Mucosa of rectum (tissue), 2 donors: ENCODE measurements at regions not wholly inside any gene's neighbourhood (a gene's known extent, or its start where the extent isn't known, plus 50 kb on each side); places are given as distances from the start of the nearest gene placed in this dataset.
"Not testable (repeated sequence)": the region's sequence is repeated elsewhere in the genome, so short reads cannot be mapped to it uniquely, and the experiment has no call there.

Experiments used
- H3K27ac ChIP-seq, 2 donors: one replicate each; pipeline ENCODE4 v1.7.0; 2013; ENCODE audit warnings: inconsistent platforms in 2 of 2, low read depth in 2 of 2, low read length in 2 of 2
- H3K27me3 ChIP-seq, 2 donors: one replicate each; pipeline ENCODE4 v1.7.0; 2013; ENCODE audit warnings: low read length in 2 of 2; ENCODE audit not compliant: control insufficient read depth in 2 of 2, insufficient read depth in 2 of 2
- H3K36me3 ChIP-seq, 2 donors: one replicate each; pipeline ENCODE4 v1.7.0; 2013; ENCODE audit warnings: low read length in 2 of 2; ENCODE audit not compliant: control insufficient read depth in 2 of 2, insufficient read depth in 2 of 2
- H3K4me1 ChIP-seq, 2 donors: one replicate each; pipeline ENCODE4 v1.7.0; 2013; ENCODE audit warnings: low read length in 2 of 2, mild to moderate bottlenecking in 1 of 2; ENCODE audit not compliant: control insufficient read depth in 2 of 2, insufficient read depth in 2 of 2
- H3K4me3 ChIP-seq, 2 donors: one replicate each; pipeline ENCODE4 v1.7.0; 2013; ENCODE audit warnings: low read length in 2 of 2
- H3K9ac ChIP-seq, 2 donors: one replicate each; pipeline ENCODE4 v1.7.0; 2013; ENCODE audit warnings: low read length in 2 of 2, low read depth in 1 of 2, mild to moderate bottlenecking in 1 of 2
- H3K9me3 ChIP-seq, 2 donors: one replicate each; pipeline ENCODE4 v1.7.0; 2013; ENCODE audit warnings: low read length in 2 of 2; ENCODE audit not compliant: control insufficient read depth in 2 of 2
- donor health status: healthy.
- donor health status: Normal muscosa, but diverticular disease.

DNA sequence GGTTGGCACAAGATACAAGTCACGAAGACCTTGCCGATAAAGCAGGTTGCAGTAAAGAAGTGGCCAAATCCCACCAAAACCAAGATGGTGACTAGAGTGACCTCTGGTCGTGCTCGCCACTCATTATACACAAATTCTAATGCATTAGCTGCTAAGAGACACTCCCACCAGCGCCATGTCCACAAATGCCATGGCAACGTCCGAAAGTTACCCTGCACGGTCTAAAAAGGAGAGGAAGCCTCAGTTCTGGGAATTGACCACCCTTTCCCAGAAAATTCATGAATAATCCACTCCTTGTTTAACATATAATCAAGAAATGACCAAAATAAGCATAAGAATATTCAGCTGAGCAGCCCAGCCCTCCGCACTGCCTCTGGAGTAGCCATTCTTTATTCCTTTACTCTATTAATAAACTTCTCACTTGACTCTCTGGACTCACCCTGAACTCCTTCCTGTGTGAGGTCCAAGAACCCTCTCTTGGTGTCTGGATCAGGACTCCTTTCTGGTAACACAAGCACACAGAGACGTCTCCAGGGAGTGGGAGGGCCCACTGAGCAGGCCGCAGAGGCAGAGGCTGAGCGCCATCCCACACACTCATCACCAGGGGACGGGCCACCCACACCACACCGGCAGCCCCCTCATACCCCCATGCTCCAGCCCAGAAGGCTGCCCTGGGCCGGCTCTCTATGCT, 5431.8 kb upstream of the TPTE start:
- H3K27me3 ChIP-seq, H3K4me3 ChIP-seq, H3K9ac ChIP-seq, H3K36me3 ChIP-seq, H3K9me3 ChIP-seq, H3K4me1 ChIP-seq, H3K27ac ChIP-seq: not testable (repeated sequence)

GRCh38 chr21:5090132-5091079, 5431.0 kb upstream of the TPTE start:
- not testable (repeated sequence) for H3K9me3 ChIP-seq, H3K9ac ChIP-seq, H3K27ac ChIP-seq, H3K4me1 ChIP-seq, H3K4me3 ChIP-seq, H3K27me3 ChIP-seq, H3K36me3 ChIP-seq

- not testable (repeated sequence) for H3K36me3 ChIP-seq, H3K9ac ChIP-seq, H3K27me3 ChIP-seq, H3K9me3 ChIP-seq, H3K27ac ChIP-seq, H3K4me1 ChIP-seq, H3K4me3 ChIP-seq
Observed at GRCh38 chr21:5091274-5091673, 5430.1 kb upstream of the TPTE start.

DNA sequence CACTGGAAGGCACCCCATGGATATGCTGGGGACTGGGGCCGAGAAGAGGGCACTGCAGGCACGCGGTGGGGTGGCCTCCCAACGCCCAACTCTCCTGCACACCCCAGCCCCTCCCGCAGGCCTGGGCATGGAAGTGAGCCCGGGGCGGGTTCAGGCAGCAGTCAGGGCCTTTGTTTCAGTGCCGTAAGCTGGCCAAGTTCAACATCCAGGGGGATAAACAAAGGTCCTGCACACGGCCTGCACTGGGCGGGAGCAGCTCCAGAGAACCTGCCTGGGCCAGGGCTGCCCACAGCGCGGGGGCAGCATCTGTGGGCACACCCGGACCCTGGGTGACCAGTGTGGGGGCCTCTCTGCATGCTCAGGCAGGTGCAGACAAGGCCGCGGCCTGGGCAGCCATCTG, 5425.8 kb upstream of the TPTE start:
- H3K9me3 ChIP-seq, H3K4me1 ChIP-seq, H3K36me3 ChIP-seq, H3K27me3 ChIP-seq, H3K4me3 ChIP-seq, H3K9ac ChIP-seq, H3K27ac ChIP-seq: not testable (repeated sequence)

GRCh38 chr21:5098010-5098743, 5423.2 kb upstream of the TPTE start:
- not testable (repeated sequence) for H3K4me1 ChIP-seq, H3K9me3 ChIP-seq, H3K36me3 ChIP-seq, H3K27me3 ChIP-seq, H3K27ac ChIP-seq, H3K9ac ChIP-seq, H3K4me3 ChIP-seq

DNA sequence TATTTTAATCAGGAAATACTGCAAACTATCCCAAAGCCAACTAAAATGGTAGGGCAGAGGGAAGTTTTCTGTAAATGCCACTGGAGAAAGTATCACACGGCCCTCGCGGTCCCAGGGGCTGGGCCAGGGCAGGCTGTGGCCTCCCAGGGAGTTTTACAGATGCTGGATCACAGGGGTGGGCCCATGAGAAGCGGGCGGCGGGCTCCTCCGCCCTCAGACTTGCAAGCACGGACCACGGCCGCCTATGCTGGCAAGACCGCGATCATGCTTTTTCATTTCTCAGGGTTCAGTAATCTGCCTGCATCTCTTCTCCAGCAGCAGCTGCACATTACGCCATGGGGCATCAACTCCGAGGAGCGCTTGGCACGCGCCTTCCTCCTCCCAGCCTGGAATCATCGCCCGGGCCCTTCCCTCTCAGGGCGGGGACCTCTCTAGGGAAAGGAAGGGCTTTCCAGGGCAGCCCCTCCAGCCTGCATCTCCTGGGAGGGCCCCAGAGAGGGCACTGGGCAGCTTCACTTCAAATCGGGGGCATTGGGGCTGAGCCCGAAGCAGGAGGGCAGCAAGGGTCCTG, 5420.7 kb upstream of the TPTE start:
- H3K4me1 ChIP-seq, H3K4me3 ChIP-seq, H3K9me3 ChIP-seq, H3K27me3 ChIP-seq, H3K9ac ChIP-seq, H3K27ac ChIP-seq, H3K36me3 ChIP-seq: not testable (repeated sequence)

- not testable (repeated sequence) for H3K9me3 ChIP-seq, H3K27ac ChIP-seq, H3K4me3 ChIP-seq
Observed at GRCh38 chr21:5101749-5102148, 5419.6 kb upstream of the TPTE start.

DNA sequence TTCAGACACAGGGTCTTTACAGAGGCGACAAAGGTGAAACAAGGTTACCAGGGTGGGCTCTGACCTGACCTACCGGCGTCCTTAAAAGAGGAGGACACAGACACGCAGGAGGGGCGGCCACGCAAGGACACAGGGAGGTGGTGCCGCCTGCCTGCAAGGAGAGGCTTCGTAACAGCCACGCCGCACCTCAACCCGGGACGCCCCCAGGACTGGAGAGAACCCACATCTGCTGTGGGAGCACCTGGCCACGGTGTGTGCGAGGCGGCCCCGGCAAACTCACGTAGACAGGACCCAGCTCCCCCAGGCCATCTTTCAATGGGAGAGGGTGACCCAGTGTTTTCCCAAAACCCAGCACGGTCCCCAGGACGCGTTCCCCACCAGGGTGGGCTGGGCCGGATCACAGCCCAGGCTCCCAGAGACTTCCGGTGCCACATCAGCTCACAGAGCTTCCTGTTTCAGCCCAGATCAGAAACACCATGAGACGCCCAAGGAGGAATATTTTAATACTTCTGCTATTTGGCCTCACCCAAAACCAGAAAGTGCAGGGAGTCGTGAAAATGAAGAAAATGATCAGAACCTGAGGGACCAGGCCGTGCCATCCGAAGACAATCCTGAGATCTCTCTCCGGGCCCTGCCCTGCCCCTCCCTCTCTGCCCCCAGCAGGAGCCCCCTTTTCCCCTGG, 5417.4 kb upstream of the TPTE start:
- H3K4me3 ChIP-seq, H3K27ac ChIP-seq, H3K9ac ChIP-seq, H3K36me3 ChIP-seq, H3K4me1 ChIP-seq, H3K9me3 ChIP-seq, H3K27me3 ChIP-seq: not testable (repeated sequence)

More at GRCh38 chr21:5101749-5102148, 5419.6 kb upstream of the TPTE start:
- not testable (repeated sequence) for H3K4me1 ChIP-seq, H3K9ac ChIP-seq, H3K36me3 ChIP-seq, H3K27me3 ChIP-seq

- H3K4me3 ChIP-seq, H3K27me3 ChIP-seq, H3K9me3 ChIP-seq, H3K4me1 ChIP-seq, H3K27ac ChIP-seq, H3K9ac ChIP-seq, H3K36me3 ChIP-seq: not testable (repeated sequence)
Observed at GRCh38 chr21:5104562-5104928, 5416.8 kb upstream of the TPTE start.
